DOHH2 (cell line): ENCODE measurements at regions not wholly inside any gene's neighbourhood (a gene's known extent, or its start where the extent isn't known, plus 50 kb on each side); places are given as distances from the start of the nearest gene placed in this dataset.

Experiments
- H3F3A ChIP-seq: fragments of 200-600 bp; sonication (generic), shearing (Covaris generic); 2 replicates; pipeline ENCODE4 v1.6.0; 2016; ENCODE audit warnings: antibody characterized with exemption, mild to moderate bottlenecking; ENCODE audit not compliant: control insufficient read depth, insufficient read depth
- H3K27ac ChIP-seq: fragments of 200-600 bp; sonication (generic); 2 replicates; pipeline ENCODE4 v1.5.1; 2014; ENCODE audit warnings: low read depth, mild to moderate bottlenecking, low read length, moderate library complexity
- H3K27me3 ChIP-seq: fragments of 200-600 bp; sonication (generic); 2 replicates; pipeline ENCODE4 v1.6.1; 2014; ENCODE audit warnings: mild to moderate bottlenecking, low read length, mixed read lengths; ENCODE audit not compliant: control insufficient read depth
- H3K36me3 ChIP-seq: fragments of 200-600 bp; sonication (generic); 2 replicates; pipeline ENCODE4 v1.6.1; 2014; ENCODE audit warnings: mild to moderate bottlenecking, low read length, moderate library complexity, mixed read lengths; ENCODE audit not compliant: control insufficient read depth
- H3K4me1 ChIP-seq: fragments of 200-600 bp; sonication (generic); 2 replicates; pipeline ENCODE4 v1.6.1; 2014; ENCODE audit warnings: mild to moderate bottlenecking, low read length, mixed read lengths; ENCODE audit not compliant: control insufficient read depth
- H3K4me2 ChIP-seq: fragments of 200-600 bp; sonication (generic); 2 replicates; pipeline ENCODE4 v1.6.0; 2014; ENCODE audit warnings: mild to moderate bottlenecking, low read length, moderate library complexity
- H3K4me3 ChIP-seq: fragments of 200-600 bp; sonication (generic); 2 replicates; pipeline ENCODE4 v1.5.1; 2014; ENCODE audit warnings: mild to moderate bottlenecking, low read length, mixed read lengths
- H3K79me2 ChIP-seq: fragments of 200-600 bp; sonication (generic); 2 replicates; pipeline ENCODE4 v1.6.1; 2014; ENCODE audit warnings: mild to moderate bottlenecking, low read length, mixed read lengths; ENCODE audit not compliant: control insufficient read depth
- H3K9me2 ChIP-seq: fragments of 200-600 bp; sonication (generic); replicated peaks from 2 replicates; pipeline ENCODE4 v1.6.1; 2014; ENCODE audit warnings: mild to moderate bottlenecking, low read length, mixed read lengths; ENCODE audit not compliant: control insufficient read depth
- H3K9me3 ChIP-seq: fragments of 200-600 bp; sonication (generic); 2 replicates; pipeline ENCODE4 v1.6.1; 2014; ENCODE audit warnings: antibody characterized with exemption, low read length, mixed read lengths; ENCODE audit not compliant: control insufficient read depth, insufficient read depth
- H4K20me1 ChIP-seq: fragments of 200-600 bp; sonication (generic); 2 replicates; pipeline ENCODE4 v1.6.0; 2014; ENCODE audit warnings: low read depth, mild to moderate bottlenecking, antibody characterized with exemption, low read length, moderate library complexity; ENCODE audit not compliant: control insufficient read depth, insufficient read depth
- CTCF ChIP-seq: fragments of 200-600 bp; sonication (generic); IDR thresholded peaks from one replicate; pipeline ENCODE4 v1.5.1; 2014; ENCODE audit warnings: antibody characterized with exemption, mild to moderate bottlenecking, low read depth, low read length; ENCODE audit not compliant: poor library complexity, severe bottlenecking
- EZH2phosphoT487 ChIP-seq: fragments of 200-600 bp; sonication (generic); IDR thresholded peaks from 2 replicates; pipeline ENCODE4 v1.6.1; 2017; ENCODE audit warnings: borderline replicate concordance, mild to moderate bottlenecking, antibody characterized with exemption, low read length, moderate library complexity, mixed read lengths

- no peak overlapping the region for H3K27ac ChIP-seq
- H3K4me2 ChIP-seq: no peak overlapping the region
- H3F3A ChIP-seq: no peaks in the 10 kb centered on the region
- no peaks in the 10 kb centered on the region for H3K9me3 ChIP-seq
- no peaks in the 10 kb centered on the region for H4K20me1 ChIP-seq
- H3K4me1 ChIP-seq: no peaks in the 10 kb centered on the region
- no peaks in the 10 kb centered on the region for H3K9me2 ChIP-seq
- no peak overlapping the region for H3K4me3 ChIP-seq
- no peaks in the 10 kb centered on the region for H3K79me2 ChIP-seq
- no peaks in the 10 kb centered on the region for H3K36me3 ChIP-seq
- no peaks in the 10 kb centered on the region for H3K27me3 ChIP-seq
- TF ChIP-seq EZH2phosphoT487: no peak
- TF ChIP-seq CTCF: no peak
Observed at GRCh38 chr14:98819132-98819866, 452.7 kb downstream of the BCL11B start.

GRCh38 chr14:98819867-98820206 is 452.2 kb downstream of the BCL11B start:
- H3K4me1 ChIP-seq: no peaks in the 10 kb centered on the region
- no peak for TF ChIP-seq CTCF
- TF ChIP-seq EZH2phosphoT487: no peak
- no peaks in the 10 kb centered on the region for H3K9me3 ChIP-seq
- no peak overlapping the region for H3K4me3 ChIP-seq
- H3F3A ChIP-seq: no peaks in the 10 kb centered on the region
- no peaks in the 10 kb centered on the region for H3K27me3 ChIP-seq
- H3K27ac ChIP-seq: no peak overlapping the region
- no peaks in the 10 kb centered on the region for H3K36me3 ChIP-seq
- H3K79me2 ChIP-seq: no peaks in the 10 kb centered on the region
- H3K4me2 ChIP-seq: no peak overlapping the region
- no peaks in the 10 kb centered on the region for H4K20me1 ChIP-seq
- H3K9me2 ChIP-seq: no peaks in the 10 kb centered on the region

DNA sequence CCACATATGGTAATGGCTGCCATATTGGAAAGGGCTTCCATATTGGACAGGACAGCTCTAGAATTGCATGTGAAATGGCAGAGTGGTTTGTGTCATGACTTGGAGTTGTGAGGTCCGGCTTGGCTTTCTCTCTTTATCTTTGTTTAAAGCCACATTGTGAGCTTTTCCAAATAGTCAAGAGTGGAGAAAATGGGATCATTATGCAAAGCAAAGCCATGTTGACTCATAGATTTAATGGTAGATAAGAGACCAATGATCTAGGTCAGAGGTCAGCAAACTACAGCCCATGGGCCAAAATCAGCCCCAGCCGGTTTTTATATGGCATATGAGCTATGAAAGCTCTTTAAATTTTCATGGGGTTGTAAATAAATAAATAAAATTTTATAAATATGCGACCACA is 449.1 kb downstream of the BCL11B start:
- Histone ChIP-seq H3F3A (no peaks in the 10 kb centered on the region), H3K27ac (no peak overlapping the region), H3K4me1 (no peaks in the 10 kb centered on the region), H3K9me2 (no peaks in the 10 kb centered on the region), H3K36me3 (no peaks in the 10 kb centered on the region), H3K4me2 (no peak overlapping the region), H4K20me1 (no peaks in the 10 kb centered on the region), H3K9me3 (no peaks in the 10 kb centered on the region), H3K4me3 (no peak overlapping the region), H3K27me3 (no peaks in the 10 kb centered on the region), H3K79me2 (no peaks in the 10 kb centered on the region)
- TF ChIP-seq CTCF (no peak), EZH2phosphoT487 (no peak)
